Transverse colon (tissue), 4 donors: ENCODE measurements at regions not wholly inside any gene's neighbourhood (a gene's known extent, or its start where the extent isn't known, plus 50 kb on each side); places are given as distances from the start of the nearest gene placed in this dataset.

Experiments used
- DNase-seq: peaks from one replicate; pipeline ENCODE4 v3.0.0-alpha.2; 2019
- H3K27ac ChIP-seq, 4 donors: fragments of 200-600 bp; sonication (generic); 2 replicates each; pipeline ENCODE4 v1.5.1; 2016 to 2018; ENCODE audit warnings: inconsistent platforms in 4 of 4
- H3K27me3 ChIP-seq: fragments of 200-600 bp; sonication (generic); 2 replicates; pipeline ENCODE4 v1.5.1; 2017; ENCODE audit warnings: inconsistent platforms
- H3K36me3 ChIP-seq, 4 donors: fragments of 200-600 bp; sonication (generic); 2 replicates each; pipeline ENCODE4 v1.5.1; 2017 to 2019; ENCODE audit warnings: inconsistent platforms in 4 of 4
- H3K4me1 ChIP-seq, 4 donors: fragments of 200-600 bp; sonication (generic); 2 replicates each; pipeline ENCODE4 v1.5.1; 2017 to 2020; ENCODE audit warnings: inconsistent platforms in 4 of 4
- H3K4me3 ChIP-seq, 4 donors: fragments of 200-600 bp; sonication (generic); 1 replicate in 1 of 4; 2 replicates in 3 of 4; pipeline versions ENCODE4 v1.5.1 to v1.6.1; 2017 to 2019; ENCODE audit warnings: inconsistent platforms in 4 of 4
- H3K9me3 ChIP-seq, 2 donors: fragments of 200-600 bp; sonication (generic); 2 replicates each; pipeline ENCODE4 v1.5.1; 2017 to 2019; ENCODE audit warnings: inconsistent platforms in 2 of 2
- CTCF ChIP-seq, 5 experiments: fragments of 200-600 bp in 3 of 5; fragments of 450-650 bp in 2 of 5; sonication (generic) in 3 of 5; IDR thresholded peaks; 1 replicate in 2 of 5; 2 replicates in 3 of 5; pipeline ENCODE4 v1.5.1; 2016 to 2017; ENCODE audit warnings: antibody characterized with exemption in 5 of 5, inconsistent platforms in 3 of 5, mild to moderate bottlenecking in 2 of 5, moderate library complexity in 1 of 5
- EP300 ChIP-seq: sonication (generic); formaldehyde crosslinking; IDR thresholded peaks from one replicate; pipeline ENCODE4 v1.6.1; 2017; ENCODE audit warnings: antibody characterized with exemption, low read depth
- POLR2A ChIP-seq: fragments of 450-650 bp; IDR thresholded peaks from one replicate; pipeline ENCODE4 v1.6.1; 2016; ENCODE audit warnings: antibody characterized with exemption, mild to moderate bottlenecking, moderate library complexity
- POLR2AphosphoS5 ChIP-seq, 3 donors: sonication (generic); formaldehyde crosslinking; IDR thresholded peaks; one replicate each; pipeline ENCODE4 v1.6.1; 2016; ENCODE audit warnings: antibody characterized with exemption in 3 of 3
- WGBS, 2 donors: methylation state at CpG; one replicate each; pipeline ENCODE4 v1.1.5; 2018; ENCODE audit warnings: low coverage in 1 of 2; 5-methylcytosine and 5-hydroxymethylcytosine counted together
- in situ Hi-C, 4 donors: fragments of 200-750 bp; cut with MboI; loops; one replicate each; pipeline versions ENCODE4 v1.15.0 to v1.15.1; 2017; ENCODE audit warnings: low sequenced_read_pairs in 3 of 4, low pct_ligation_motif_present in 1 of 4, low pct_unique_long_range_greater_than_20kb in 1 of 4
- intact Hi-C: fragments of 100-400 bp; cut with DNase I; formaldehyde crosslinking; loops from one replicate; pipeline ENCODE4 v1.15.1; 2023; ENCODE audit warnings: low total_unique reads

DNA sequence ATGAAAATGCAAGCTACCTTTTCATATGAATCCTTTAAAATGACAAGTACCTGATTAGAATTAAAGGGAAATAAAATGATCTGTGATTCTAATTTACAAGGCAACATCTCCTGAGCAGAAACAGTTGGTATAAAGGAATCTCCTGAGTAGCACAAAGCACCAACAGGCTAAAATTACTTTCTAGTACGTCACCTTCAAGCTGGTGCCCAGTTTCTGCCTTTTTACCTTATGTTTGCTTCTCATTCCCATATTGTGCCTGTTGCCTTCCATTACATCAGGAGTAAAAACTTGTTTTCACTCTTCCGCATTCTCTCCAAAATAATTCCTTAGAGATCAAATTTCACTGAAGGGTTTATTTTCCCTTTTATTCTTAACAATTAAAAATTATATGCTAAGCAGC is 587.1 kb upstream of the KCND2 start:
- TF ChIP-seq POLR2AphosphoS5 (IDR thresholded peaks at IDR 0.05) (no peak), EP300 (no peak), CTCF (IDR thresholded peaks at IDR 0.05) (no peak), POLR2A (no peak)
- Histone ChIP-seq H3K4me1 (no peaks in the 10 kb centered on the region), H3K36me3 (no peaks in the 10 kb centered on the region), H3K27me3 (no peaks in the 10 kb centered on the region), H3K9me3 (no peaks in the 10 kb centered on the region), H3K4me3 (no peak overlapping the region), H3K27ac (no peak overlapping the region)
- DNase-seq: no peak
- WGBS, 2 donors: 59 to 63% methylated on average over 2 of the region's 2 CpGs
- intact Hi-C loops: no loop called here
- in situ Hi-C loops: no loop called here

GRCh38 chr7:119688831-119689230 is 584.1 kb upstream of the KCND2 start:
- H3K9me3 ChIP-seq: no peaks in the 10 kb centered on the region
- TF ChIP-seq POLR2A (no peak), POLR2AphosphoS5 (IDR thresholded peaks at IDR 0.05) (no peak), CTCF (IDR thresholded peaks at IDR 0.05) (no peak), EP300 (no peak)
- 45 to 78% methylated on average over 2 of the region's 2 CpGs for WGBS, 2 donors
- no peaks in the 10 kb centered on the region for H3K27me3 ChIP-seq
- H3K27ac ChIP-seq: no peak overlapping the region
- no peak for DNase-seq
- H3K4me1 ChIP-seq: no peaks in the 10 kb centered on the region
- no peak overlapping the region for H3K4me3 ChIP-seq
- intact Hi-C loops (no loop called here), in situ Hi-C loops (no loop called here)
- H3K36me3 ChIP-seq: no peaks in the 10 kb centered on the region

- in situ Hi-C loops: no loop called here
- Histone ChIP-seq H3K9me3 (no peaks in the 10 kb centered on the region), H3K27ac (no peak overlapping the region), H3K27me3 (no peaks in the 10 kb centered on the region), H3K4me3 (no peak overlapping the region), H3K4me1 (no peaks in the 10 kb centered on the region), H3K36me3 (no peaks in the 10 kb centered on the region)
- no peak for DNase-seq
- intact Hi-C loops: no loop called here
- 54 to 58% methylated on average over 3 of the region's 3 CpGs for WGBS, 2 donors
- no peak for TF ChIP-seq POLR2AphosphoS5 (IDR thresholded peaks at IDR 0.05)
- TF ChIP-seq EP300: no peak
- no peak for TF ChIP-seq CTCF (IDR thresholded peaks at IDR 0.05)
- TF ChIP-seq POLR2A: no peak
Measured at GRCh38 chr7:119692541-119692940, 580.4 kb upstream of the KCND2 start.

- H3K27me3 ChIP-seq: no peaks in the 10 kb centered on the region
- in situ Hi-C loops (no loop called here), intact Hi-C loops (no loop called here)
- no peak overlapping the region for H3K27ac ChIP-seq
- no peak overlapping the region for H3K4me3 ChIP-seq
- no peak for DNase-seq
- H3K9me3 ChIP-seq: no peaks in the 10 kb centered on the region
- H3K4me1 ChIP-seq: no peaks in the 10 kb centered on the region
- H3K36me3 ChIP-seq: no peaks in the 10 kb centered on the region
- TF ChIP-seq CTCF (IDR thresholded peaks at IDR 0.05): no peak
- no peak for TF ChIP-seq EP300
- no peak for TF ChIP-seq POLR2AphosphoS5 (IDR thresholded peaks at IDR 0.05)
- no peak for TF ChIP-seq POLR2A
- WGBS, 2 donors: 35 to 40% methylated on average over 1 of the region's 1 CpG
Measured at GRCh38 chr7:119694506-119694905, 578.5 kb upstream of the KCND2 start.
